Neural cell (in vitro differentiated cells): ENCODE measurements at regions not wholly inside any gene's neighbourhood (a gene's known extent, or its start where the extent isn't known, plus 50 kb on each side); places are given as distances from the start of the nearest gene placed in this dataset.

Experiments used
- H2AFZ ChIP-seq: fragments of 200-600, 300-800 bp; sonication (generic), shearing (Covaris generic); 2 replicates; pipeline ENCODE4 v1.6.0; 2014; ENCODE audit warnings: low read depth, mild to moderate bottlenecking, antibody characterized with exemption, low read length, moderate library complexity
- H3F3A ChIP-seq: fragments of 200-600 bp; shearing (Covaris generic); 2 replicates; pipeline ENCODE4 v1.6.1; 2016; ENCODE audit warnings: mild to moderate bottlenecking, moderate library complexity, mixed read lengths, antibody characterized with exemption, low read length; ENCODE audit not compliant: insufficient read depth, poor library complexity, severe bottlenecking
- H3K27ac ChIP-seq: fragments of 200-600, 300-800 bp; sonication (generic), shearing (Covaris generic); 2 replicates; pipeline ENCODE4 v1.5.1; 2014; ENCODE audit warnings: mild to moderate bottlenecking, low read length, moderate library complexity
- H3K27me3 ChIP-seq: fragments of 300-800, 200-600 bp; sonication (generic), shearing (Covaris generic); 2 replicates; pipeline ENCODE4 v1.6.0; 2014; ENCODE audit warnings: mild to moderate bottlenecking, low read depth, low read length, moderate library complexity; ENCODE audit not compliant: insufficient read depth
- H3K36me3 ChIP-seq: fragments of 300-800, 200-600 bp; sonication (generic), shearing (Covaris generic); 2 replicates; pipeline ENCODE4 v1.5.1; 2014; ENCODE audit warnings: mild to moderate bottlenecking, antibody characterized with exemption, low read length, moderate library complexity; ENCODE audit not compliant: insufficient read depth
- H3K4me2 ChIP-seq: fragments of 300-800, 200-600 bp; sonication (generic), shearing (Covaris generic); 2 replicates; pipeline ENCODE4 v1.6.0; 2014; ENCODE audit warnings: mild to moderate bottlenecking, low read length
- H3K4me3 ChIP-seq: fragments of 300-800, 200-600 bp; sonication (generic), shearing (Covaris generic); 2 replicates; pipeline ENCODE4 v1.5.1; 2014; ENCODE audit warnings: mild to moderate bottlenecking, low read length, moderate library complexity
- H3K79me2 ChIP-seq: fragments of 200-600 bp; shearing (Covaris generic); replicated peaks from 2 replicates; pipeline ENCODE4 v1.6.0; 2014; ENCODE audit warnings: mild to moderate bottlenecking, low read length, moderate library complexity; ENCODE audit not compliant: insufficient read depth
- H3K9ac ChIP-seq: fragments of 300-800, 200-600 bp; sonication (generic), shearing (Covaris generic); 2 replicates; pipeline ENCODE4 v1.6.1; 2016; ENCODE audit warnings: mild to moderate bottlenecking, low read length, mixed read lengths
- H3K9me2 ChIP-seq: fragments of 200-600 bp; shearing (Covaris generic); 2 replicates; pipeline ENCODE4 v1.6.1; 2016; ENCODE audit warnings: mild to moderate bottlenecking, low read length, mixed read lengths; ENCODE audit not compliant: insufficient read depth
- H3K9me3 ChIP-seq: fragments of 200-600, 300-800 bp; sonication (generic), shearing (Covaris generic); 2 replicates; pipeline ENCODE4 v1.6.1; 2016; ENCODE audit warnings: mild to moderate bottlenecking, mixed run types, low read length, moderate library complexity, mixed read lengths
- H4K20me1 ChIP-seq: fragments of 200-600 bp; shearing (Covaris generic); 2 replicates; pipeline ENCODE4 v1.6.1; 2016; ENCODE audit warnings: mild to moderate bottlenecking, mixed run types; ENCODE audit not compliant: insufficient read depth
- CTCF ChIP-seq: fragments of 450-650 bp; IDR thresholded peaks from 2 replicates; pipeline ENCODE4 v1.5.1; 2014; ENCODE audit warnings: antibody characterized with exemption, mild to moderate bottlenecking, moderate library complexity; ENCODE audit not compliant: poor library complexity, severe bottlenecking
- EP300 ChIP-seq: fragments of 450-650 bp; conservative IDR thresholded peaks from 2 replicates; pipeline ENCODE4 v1.6.1; 2014; ENCODE audit warnings: antibody characterized with exemption, mild to moderate bottlenecking, moderate library complexity; ENCODE audit not compliant: poor library complexity, severe bottlenecking
- EZH2 ChIP-seq: fragments of 200-600, 300-800 bp; shearing (Covaris generic), sonication (generic); IDR thresholded peaks from 2 replicates; pipeline ENCODE4 v1.6.1; 2014; ENCODE audit warnings: antibody characterized with exemption, low read length, borderline replicate concordance, mild to moderate bottlenecking; ENCODE audit not compliant: insufficient read depth, poor library complexity, severe bottlenecking
- MXI1 ChIP-seq: fragments of 450-650 bp; conservative IDR thresholded peaks from 2 replicates; pipeline ENCODE4 v1.6.1; 2014; ENCODE audit warnings: antibody characterized with exemption, mild to moderate bottlenecking; ENCODE audit not compliant: poor library complexity, severe bottlenecking
- POLR2AphosphoS5 ChIP-seq: IDR thresholded peaks from 2 replicates; pipeline ENCODE4 v1.6.1; 2012
- RAD21 ChIP-seq: fragments of 450-650 bp; conservative IDR thresholded peaks from 2 replicates; pipeline ENCODE4 v1.6.1; 2014; ENCODE audit warnings: antibody characterized with exemption, mild to moderate bottlenecking, moderate library complexity
- REST ChIP-seq: IDR thresholded peaks from 2 replicates; pipeline ENCODE4 v1.6.1; 2012; ENCODE audit warnings: borderline replicate concordance
- SMC3 ChIP-seq: fragments of 450-650 bp; conservative IDR thresholded peaks from 2 replicates; pipeline ENCODE4 v1.6.1; 2014; ENCODE audit warnings: antibody characterized with exemption, mild to moderate bottlenecking, moderate library complexity; ENCODE audit not compliant: poor library complexity
- TAF1 ChIP-seq: IDR thresholded peaks from 2 replicates; pipeline ENCODE4 v1.6.1; 2012; ENCODE audit warnings: low read depth

- no peak for TF ChIP-seq REST
- no peak for TF ChIP-seq TAF1
- no peak for TF ChIP-seq EP300
Observed at GRCh38 chr7:51660516-51660915, 343.9 kb upstream of the COBL start (continued).

GRCh38 chr7:51658684-51659083, 342.1 kb upstream of the COBL start:
- no peaks in the 10 kb centered on the region for H3K79me2 ChIP-seq
- no peaks in the 10 kb centered on the region for H3F3A ChIP-seq
- no peak overlapping the region for H3K4me2 ChIP-seq
- H2AFZ ChIP-seq = no peak overlapping the region
- no peaks in the 10 kb centered on the region for H4K20me1 ChIP-seq
- TF ChIP-seq REST = no peak
- TF ChIP-seq MXI1 = no peak
- TF ChIP-seq POLR2AphosphoS5 = no peak
- TF ChIP-seq SMC3 = no peak
- no peak for TF ChIP-seq TAF1
- no peak for TF ChIP-seq CTCF
- no peak for TF ChIP-seq EP300
- TF ChIP-seq EZH2 = no peak
- TF ChIP-seq RAD21 = no peak
- H3K9me2 ChIP-seq = no peaks in the 10 kb centered on the region
- H3K9me3 ChIP-seq = no peaks in the 10 kb centered on the region
- no peak overlapping the region for H3K27ac ChIP-seq
- H3K4me3 ChIP-seq = no peak overlapping the region
- no peaks in the 10 kb centered on the region for H3K36me3 ChIP-seq
- H3K27me3 ChIP-seq = no peaks in the 10 kb centered on the region
- H3K9ac ChIP-seq = no peak overlapping the region
